WTC11 (cell line): ENCODE measurements at regions not wholly inside any gene's neighbourhood (a gene's known extent, or its start where the extent isn't known, plus 50 kb on each side); places are given as distances from the start of the nearest gene placed in this dataset.

ENCODE experiments used
- ATAC-seq: fragments of 200-7000 bp; cut with Tn5 transposase; 2 replicates; pipeline ENCODE4 v1.10.0; 2021; ENCODE audit warnings: mild to moderate bottlenecking, moderate library complexity
- CTCF ChIA-PET: fragments of 300-600 bp; sonication (Branson Sonifier 250); formaldehyde crosslinking; loops from one replicate; lab custom pipeline; 2021; ENCODE audit warnings: antibody characterized with exemption; lab: Charles Lee
- POLR2A ChIA-PET: fragments of 350-600 bp; sonication (Branson Sonifier 250); formaldehyde crosslinking; loops from one replicate; lab custom pipeline; 2021; ENCODE audit warnings: antibody characterized with exemption; lab: Charles Lee
- DNase-seq: peaks from one replicate; pipeline ENCODE4 v3.0.0; 2021; ENCODE audit warnings: low spot score
- H3K27ac Mint-ChIP-seq: 2 replicates; pipeline ENCODE4 v1.8.0; 2021; ENCODE audit warnings: mixed read lengths
- H3K27me3 Mint-ChIP-seq: 2 replicates; pipeline ENCODE4 v1.8.0; 2021; ENCODE audit warnings: low read depth, mild to moderate bottlenecking, moderate library complexity, mixed read lengths
- H3K36me3 Mint-ChIP-seq: 2 replicates; pipeline ENCODE4 v1.8.0; 2021; ENCODE audit warnings: mixed read lengths
- H3K4me1 Mint-ChIP-seq: 2 replicates; pipeline ENCODE4 v1.8.0; 2022; ENCODE audit warnings: mixed read lengths
- H3K4me3 Mint-ChIP-seq: 2 replicates; pipeline ENCODE4 v1.8.0; 2021; ENCODE audit warnings: mild to moderate bottlenecking, moderate library complexity, mixed read lengths
- H3K9me3 Mint-ChIP-seq: 2 replicates; pipeline ENCODE4 v1.8.0; 2021; ENCODE audit warnings: mixed read lengths
- ARID4B ChIP-seq: sonication (generic); formaldehyde crosslinking; IDR thresholded peaks from 2 replicates; pipeline ENCODE4 v1.8.0; 2023; ENCODE audit warnings: missing genetic modification reagents, mild to moderate bottlenecking, borderline replicate concordance
- EMX1 ChIP-seq: fragments of 250-450 bp; sonication (Bioruptor Pico); IDR thresholded peaks from 2 replicates; pipeline ENCODE4 v1.8.0; 2021; ENCODE audit warnings: mild to moderate bottlenecking
- FOXK1 ChIP-seq: sonication (generic); formaldehyde crosslinking; IDR thresholded peaks from 2 replicates; pipeline ENCODE4 v1.8.0; 2022; ENCODE audit warnings: mild to moderate bottlenecking, moderate library complexity, missing genetic modification reagents
- GRHL2 ChIP-seq: fragments of 250-450 bp; sonication (Bioruptor Pico); IDR thresholded peaks from 2 replicates; pipeline ENCODE4 v1.8.0; 2022; ENCODE audit warnings: mild to moderate bottlenecking, moderate library complexity; ENCODE audit not compliant: insufficient replicate concordance, severe bottlenecking
- MAX ChIP-seq: sonication (generic); formaldehyde crosslinking; IDR thresholded peaks from 2 replicates; pipeline ENCODE4 v1.8.0; 2022; ENCODE audit warnings: mild to moderate bottlenecking, missing genetic modification reagents
- MYBL2 ChIP-seq: sonication (generic); formaldehyde crosslinking; IDR thresholded peaks from 2 replicates; pipeline ENCODE4 v1.8.1; 2023; ENCODE audit warnings: mild to moderate bottlenecking, moderate library complexity, missing genetic modification reagents
- OVOL2 ChIP-seq: fragments of 250-450 bp; sonication (Bioruptor Pico); IDR thresholded peaks from 2 replicates; pipeline ENCODE4 v1.9.0; 2021; ENCODE audit warnings: mild to moderate bottlenecking, borderline replicate concordance
- PRRX2 ChIP-seq: fragments of 250-450 bp; sonication (Bioruptor Pico); IDR thresholded peaks from 2 replicates; pipeline ENCODE4 v1.8.0; 2021; ENCODE audit warnings: mild to moderate bottlenecking
- SMAD3 ChIP-seq: sonication (generic); formaldehyde crosslinking; IDR thresholded peaks from 2 replicates; pipeline ENCODE4 v1.8.0; 2022; ENCODE audit warnings: missing genetic modification reagents, mild to moderate bottlenecking, borderline replicate concordance
- SOX15 ChIP-seq: fragments of 250-450 bp; sonication (Bioruptor Pico); IDR thresholded peaks from 2 replicates; pipeline ENCODE4 v1.9.0; 2021; ENCODE audit warnings: mild to moderate bottlenecking
- STAT6 ChIP-seq: sonication (generic); formaldehyde crosslinking; conservative IDR thresholded peaks from 2 replicates; pipeline ENCODE4 v1.8.1; 2023; ENCODE audit warnings: mild to moderate bottlenecking, low read depth, missing genetic modification reagents, moderate library complexity
- TEAD1 ChIP-seq: sonication (generic); formaldehyde crosslinking; IDR thresholded peaks from 2 replicates; pipeline ENCODE4 v1.8.0; 2022; ENCODE audit warnings: mild to moderate bottlenecking, missing genetic modification reagents
- TP53 ChIP-seq: sonication (generic); formaldehyde crosslinking; IDR thresholded peaks from 2 replicates; pipeline ENCODE4 v1.8.1; 2023; ENCODE audit warnings: mild to moderate bottlenecking, missing genetic modification reagents
- ZNF232 ChIP-seq: sonication (generic); formaldehyde crosslinking; IDR thresholded peaks from 2 replicates; pipeline ENCODE4 v1.8.0; 2022; ENCODE audit warnings: mild to moderate bottlenecking, missing genetic modification reagents
- ZNF263 ChIP-seq: sonication (generic); formaldehyde crosslinking; IDR thresholded peaks from 2 replicates; pipeline ENCODE4 v1.8.1; 2022; ENCODE audit warnings: low read depth, mild to moderate bottlenecking, moderate library complexity, missing genetic modification reagents
- ZNF281 ChIP-seq: sonication (generic); formaldehyde crosslinking; IDR thresholded peaks from 2 replicates; pipeline ENCODE4 v1.8.0; 2023; ENCODE audit warnings: mild to moderate bottlenecking, missing genetic modification reagents

GRCh38 chr2:239876948-239877289 is 148.2 kb downstream of the NDUFA10 start:
- H3K27me3 Mint-ChIP-seq, result no peaks in the 10 kb centered on the region; the same call in 1 of the 2 replicates
- ChIA-PET POLR2A (no interaction called here), CTCF (interaction anchor here (1.0 to 2.0 kb wide), 2 partner anchors 52 to 58 kb away, joined by 3 to 13 read pairs; no protein-coding TSS in a partner anchor)
- peaks cover 20% of the 10 kb centered on the region for H3K4me1 Mint-ChIP-seq
- no peak overlapping the region for H3K27ac Mint-ChIP-seq
- H3K9me3 Mint-ChIP-seq, result no peaks in the 10 kb centered on the region
- TF ChIP-seq ZNF232 (CRISPR knock-in tag), result no peak
- TF ChIP-seq SOX15 (CRISPR knock-in tag), result no peak
- DNase-seq, result no peak
- H3K4me3 Mint-ChIP-seq, result no peak overlapping the region
- H3K36me3 Mint-ChIP-seq, result no peaks in the 10 kb centered on the region
- no peak for ATAC-seq

GRCh38 chr2:239876271-239876947 is 148.7 kb downstream of the NDUFA10 start:
- POLR2A ChIA-PET, result no interaction called here
- no peak for DNase-seq
- Mint-ChIP-seq H3K4me3 (no peak overlapping the region), H3K27ac (no peak overlapping the region), H3K9me3 (no peaks in the 10 kb centered on the region), H3K4me1 (peaks cover 17% of the 10 kb centered on the region), H3K27me3 (no peaks in the 10 kb centered on the region; the same call in 1 of the 2 replicates), H3K36me3 (no peaks in the 10 kb centered on the region)
- no peak for ATAC-seq
- CTCF ChIA-PET, result interaction anchor here (1.0 kb wide), 1 partner anchor 58 kb away, joined by 3 read pairs; no protein-coding TSS in a partner anchor
- no peak for TF ChIP-seq GRHL2

GRCh38 chr2:239874636-239875356 is 150.3 kb downstream of the NDUFA10 start:
- TF ChIP-seq MAX (CRISPR knock-in tag) (no peak), EMX1 (no peak), PRRX2 (CRISPR knock-in tag) (no peak), STAT6 (CRISPR knock-in tag) (no peak), MYBL2 (CRISPR knock-in tag) (no peak), ZNF281 (CRISPR knock-in tag) (no peak), TEAD1 (no peak), SMAD3 (CRISPR knock-in tag) (no peak), FOXK1 (CRISPR knock-in tag) (no peak), ZNF263 (CRISPR knock-in tag) (no peak), OVOL2 (CRISPR knock-in tag) (no peak), TP53 (CRISPR knock-in tag) (no peak), ARID4B (CRISPR knock-in tag) (no peak)
- CTCF ChIA-PET, result interaction anchor here (1.5 kb wide), 1 partner anchor 50 kb away, joined by 5 read pairs; no protein-coding TSS in a partner anchor
- no peak for ATAC-seq
- H3K27ac Mint-ChIP-seq, result no peak overlapping the region
- no peaks in the 10 kb centered on the region for H3K36me3 Mint-ChIP-seq
- H3K27me3 Mint-ChIP-seq, result no peaks in the 10 kb centered on the region; the same call in 1 of the 2 replicates
- POLR2A ChIA-PET, result no interaction called here
- H3K4me3 Mint-ChIP-seq, result no peak overlapping the region
- H3K9me3 Mint-ChIP-seq, result no peaks in the 10 kb centered on the region
- peaks cover 21% of the 10 kb centered on the region for H3K4me1 Mint-ChIP-seq
- no peak for DNase-seq
